ENCODE measurements at regions not wholly inside any gene's neighbourhood (a gene's known extent, or its start where the extent isn't known, plus 50 kb on each side); places are given as distances from the start of the nearest gene placed in this dataset.
"Not testable (repeated sequence)": the region's sequence is repeated elsewhere in the genome, so short reads cannot be mapped to it uniquely, and the experiment has no call there.

DNA sequence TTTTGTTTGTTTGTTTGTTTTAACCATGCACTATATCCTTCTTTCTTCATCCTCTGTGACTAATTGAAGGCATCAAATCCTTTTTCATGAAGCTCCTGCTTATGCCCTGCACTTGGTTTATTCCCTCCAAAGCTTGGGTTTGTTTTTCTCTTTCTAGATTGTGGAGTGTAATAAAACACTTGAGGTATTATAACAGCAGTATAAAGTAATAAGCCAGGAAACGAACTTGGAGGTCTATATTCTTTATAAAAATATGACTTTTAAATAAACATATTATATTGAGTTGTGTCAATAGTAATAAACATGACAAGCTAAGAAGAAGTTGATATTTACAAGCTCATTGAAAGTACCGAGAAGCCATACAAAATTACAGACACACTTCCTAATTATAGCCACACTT is 659.4 kb downstream of the RFPL4B start:
- no peak for DNase-seq (ENCODE audit: low read depth in 4 of 4, low spot score in 3 of 4)

DNA sequence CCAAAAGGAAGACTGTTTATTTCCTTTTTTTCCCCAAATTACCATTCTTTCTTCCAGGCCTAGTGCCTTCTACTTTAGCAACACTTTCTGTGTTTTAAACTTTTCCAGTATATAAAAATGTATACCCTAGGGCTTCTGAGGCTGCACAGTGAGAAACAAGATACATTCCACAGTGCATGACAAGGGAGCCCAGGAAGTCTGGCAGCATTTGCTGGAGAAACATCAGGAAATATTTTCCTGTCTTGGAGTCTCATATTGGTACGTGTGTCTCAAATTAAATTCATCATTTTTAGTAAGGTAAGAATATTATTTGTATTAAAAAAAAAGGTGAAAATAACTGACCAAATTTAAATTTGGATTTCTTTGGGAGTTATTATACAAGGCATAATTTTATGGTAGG is 662.6 kb downstream of the RFPL4B start:
- no peak for DNase-seq (ENCODE audit: low read depth in 4 of 4, low spot score in 3 of 4)

DNA sequence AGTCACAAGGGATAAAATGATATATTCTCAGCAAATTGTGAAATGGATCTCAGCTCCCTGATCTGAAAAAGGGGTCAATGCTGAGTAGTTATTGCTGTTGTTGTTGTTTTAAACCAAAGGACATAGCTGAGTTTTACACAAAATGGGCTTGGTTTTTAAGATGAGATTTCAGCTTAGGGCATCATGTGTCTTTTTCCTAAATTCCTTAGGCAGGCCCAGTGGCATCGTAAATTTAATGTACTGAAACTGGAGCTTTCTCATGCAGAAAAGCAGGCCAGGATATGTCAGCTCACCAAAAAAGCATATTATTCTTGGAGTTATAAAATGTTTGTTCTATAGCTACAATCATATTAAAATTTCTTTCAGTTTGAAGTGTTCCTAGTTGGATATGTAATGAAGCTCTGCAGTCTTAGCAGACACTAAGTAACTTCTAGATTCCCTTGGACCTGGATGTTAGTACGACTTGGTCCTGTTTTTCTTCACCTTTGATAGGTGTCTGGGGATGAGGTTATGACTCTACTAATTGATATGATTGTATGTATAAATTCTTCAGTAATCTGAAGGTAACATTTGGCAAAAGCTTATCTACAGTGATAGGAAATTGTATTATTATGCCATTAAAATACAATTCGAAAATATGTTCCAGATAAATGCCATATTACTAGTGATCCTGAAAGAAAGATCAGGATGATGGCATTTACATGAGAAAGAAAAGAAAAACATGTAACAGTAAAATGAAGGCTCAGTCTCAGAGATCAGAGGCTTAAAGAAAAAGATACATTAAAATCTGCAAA is 663.3 kb downstream of the RFPL4B start:
- DNase-seq (ENCODE audit: low read depth in 4 of 4, low spot score in 3 of 4), result no peak

DNA sequence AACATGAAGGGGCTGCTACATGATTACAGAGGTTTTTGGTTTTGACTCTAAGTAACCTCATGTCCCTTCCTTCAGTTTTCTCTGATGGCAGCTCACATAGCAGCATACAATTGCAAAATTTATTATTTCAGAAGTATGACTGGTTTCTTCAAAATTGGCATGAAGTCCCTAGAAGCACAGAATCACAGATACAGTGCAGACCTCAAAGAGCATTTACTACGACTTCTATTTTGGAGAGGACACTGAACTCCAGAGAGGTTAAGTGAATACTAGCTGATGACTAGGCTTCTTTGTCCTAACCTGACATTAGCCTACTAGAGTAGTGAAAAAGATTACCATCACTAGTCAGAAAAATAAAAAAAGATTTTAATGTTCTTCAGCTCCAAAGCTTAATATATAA is 664.3 kb downstream of the RFPL4B start:
- DNase-seq (ENCODE audit: low read depth in 4 of 4, low spot score in 3 of 4), result no peak

DNA sequence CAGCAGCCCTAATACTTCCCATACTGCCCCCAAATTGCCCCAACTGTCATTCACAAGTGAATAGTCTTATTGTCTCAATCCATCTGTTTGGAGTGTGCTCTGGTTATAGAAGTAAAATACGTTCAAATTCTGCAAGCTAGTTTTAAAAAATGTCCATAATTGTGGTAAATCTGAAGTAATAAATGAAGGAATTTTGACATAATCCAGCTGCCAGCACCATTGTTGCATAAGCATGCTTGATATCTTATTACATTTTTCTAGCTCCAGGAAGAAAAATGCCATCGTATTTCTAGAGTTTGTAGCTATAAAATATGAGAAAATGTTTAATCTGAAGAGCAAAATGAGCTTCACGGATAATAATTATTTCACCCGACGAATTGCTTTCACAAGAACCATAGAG is 664.7 kb downstream of the RFPL4B start:
- DNase-seq (ENCODE audit: low read depth in 4 of 4, low spot score in 3 of 4), result no peak

DNA sequence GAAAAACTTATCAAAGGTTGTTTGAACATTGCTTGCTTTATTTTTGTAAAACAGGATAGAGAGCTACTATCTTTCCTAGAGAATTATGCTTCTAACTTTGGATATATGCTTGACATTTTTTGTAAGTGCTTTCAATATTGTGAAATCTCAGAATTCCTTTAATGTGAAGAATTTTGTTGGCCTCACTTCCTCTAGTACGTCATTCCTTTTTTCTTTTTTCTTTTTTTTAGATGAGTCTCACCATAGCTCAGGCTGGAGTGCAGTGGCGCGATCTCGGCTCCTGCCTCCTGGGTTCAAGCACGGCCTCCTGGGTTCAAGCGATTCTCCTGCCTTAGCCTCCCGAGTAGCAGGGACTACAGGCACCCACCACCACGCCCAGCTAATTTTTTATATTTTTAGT is 668.1 kb downstream of the RFPL4B start:
- DNase-seq (ENCODE audit: low read depth in 4 of 4, low spot score in 3 of 4), result no peak

DNA sequence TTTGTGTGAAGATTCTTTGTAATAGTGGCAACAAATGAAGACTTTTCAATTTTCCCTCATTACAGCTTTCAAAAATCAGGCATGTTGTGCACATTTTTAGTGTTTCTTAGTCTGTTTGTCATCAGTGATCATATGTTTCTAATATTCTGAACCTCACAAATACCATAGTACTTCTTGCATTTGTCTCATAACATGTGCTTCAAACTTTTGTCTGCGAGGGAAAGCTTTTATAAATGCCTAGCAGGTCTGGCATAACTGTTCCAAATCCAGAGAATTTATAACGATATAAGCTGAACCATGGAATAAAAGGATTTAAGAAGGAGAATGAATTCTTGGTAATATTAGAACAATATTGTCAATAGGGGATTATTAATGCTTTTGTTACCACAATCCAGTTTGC is 670.2 kb downstream of the RFPL4B start:
- no peak for DNase-seq (ENCODE audit: low read depth in 4 of 4, low spot score in 3 of 4)

DNA sequence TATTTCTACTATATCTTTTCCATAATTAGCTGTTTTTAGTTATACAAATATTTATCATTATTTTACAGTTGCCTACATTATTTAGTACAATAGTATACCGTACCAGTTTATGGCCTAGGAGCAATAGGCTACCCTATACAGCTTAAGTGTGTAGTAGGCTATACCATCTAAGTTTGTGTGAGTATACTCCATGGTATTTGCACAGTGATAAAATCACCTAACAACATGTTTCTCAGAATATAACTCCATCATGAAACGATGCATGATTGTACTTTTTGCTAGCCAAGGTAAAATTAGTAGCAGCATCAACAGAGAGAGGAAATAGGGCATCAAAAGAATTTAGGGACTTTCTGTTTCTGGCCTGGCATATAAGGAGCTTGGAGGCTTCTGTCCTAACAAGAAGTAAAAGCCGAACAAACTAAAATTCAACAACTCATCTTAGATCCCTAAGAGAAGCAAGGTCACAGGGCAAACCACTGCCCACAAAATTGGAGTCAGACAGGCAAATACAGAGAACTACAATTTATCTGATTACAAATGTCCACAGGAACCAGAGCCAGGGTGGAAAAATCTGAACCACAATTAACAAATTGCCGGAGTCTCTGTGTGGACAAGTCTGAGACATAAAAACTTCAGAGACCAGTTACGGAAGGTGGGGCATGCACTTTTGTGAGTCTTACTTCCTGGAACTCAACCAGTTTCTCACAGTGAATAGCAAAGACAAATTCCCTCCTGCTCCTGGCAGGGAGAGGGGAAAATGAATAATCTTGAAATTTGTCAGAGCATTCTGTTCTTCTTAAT is 671.4 kb downstream of the RFPL4B start:
- DNase-seq (ENCODE audit: low read depth in 4 of 4, low spot score in 3 of 4), result no peak

DNA sequence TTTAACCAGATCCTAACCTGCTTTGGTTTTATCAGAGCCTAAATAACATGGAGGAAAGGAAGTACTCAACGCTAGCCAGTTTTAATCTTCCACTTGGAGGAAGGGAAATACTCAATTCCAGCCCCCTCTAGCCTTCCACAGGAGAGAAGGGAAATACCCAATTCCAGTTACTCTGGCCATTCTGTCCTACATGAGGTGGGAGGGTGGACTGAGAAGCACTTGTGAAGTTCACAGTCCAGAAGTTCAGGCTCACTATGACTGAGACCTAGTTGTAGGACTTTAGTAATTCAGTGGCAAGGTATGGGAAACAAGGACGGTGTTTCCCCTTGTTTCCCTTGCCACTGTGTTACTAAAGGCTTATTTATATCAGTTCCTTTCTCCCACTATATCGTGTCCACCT is 672.0 kb downstream of the RFPL4B start:
- no peak for DNase-seq (ENCODE audit: low read depth in 4 of 4, low spot score in 3 of 4)

DNA sequence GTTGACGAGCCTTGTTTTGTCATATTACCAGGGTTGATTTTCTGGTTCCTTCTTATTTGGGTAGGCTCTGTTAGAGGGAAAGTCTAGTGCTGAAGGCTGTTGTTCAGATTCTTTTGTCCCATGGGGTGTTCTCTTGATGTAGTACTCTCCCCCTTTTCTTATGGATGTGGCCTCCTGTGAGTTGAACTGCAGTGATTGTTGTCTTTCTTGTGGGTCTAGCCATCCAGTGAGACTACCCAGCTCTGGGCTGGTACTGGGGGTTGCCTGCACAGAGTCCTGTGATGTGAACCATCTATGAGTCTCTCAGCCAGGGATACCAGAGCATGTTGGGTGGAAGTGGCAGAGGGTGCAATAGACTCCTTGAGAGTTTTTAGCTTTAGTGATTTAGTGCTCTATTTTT is 680.6 kb downstream of the RFPL4B start:
- DNase-seq (ENCODE audit: low read depth in 4 of 4, low spot score in 3 of 4), result no peak

DNA sequence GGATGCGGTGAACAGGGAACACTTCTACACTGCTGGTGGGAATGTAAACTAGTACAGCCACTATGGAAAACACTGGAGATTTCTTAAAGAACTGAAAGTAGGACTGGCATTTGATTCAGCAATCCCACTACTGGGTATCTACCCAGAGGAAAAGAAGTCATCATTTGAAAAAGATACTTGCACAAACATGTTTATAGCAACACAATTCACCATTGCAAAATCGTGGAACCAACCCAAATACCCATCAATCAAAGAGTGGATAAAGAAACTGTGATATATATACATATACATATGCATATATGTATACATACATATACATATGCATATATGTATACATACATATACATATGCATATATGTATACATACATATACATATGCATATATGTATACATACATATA is 682.0 kb downstream of the RFPL4B start:
- DNase-seq (ENCODE audit: low read depth in 4 of 4, low spot score in 3 of 4), result not testable (repeated sequence)

DNA sequence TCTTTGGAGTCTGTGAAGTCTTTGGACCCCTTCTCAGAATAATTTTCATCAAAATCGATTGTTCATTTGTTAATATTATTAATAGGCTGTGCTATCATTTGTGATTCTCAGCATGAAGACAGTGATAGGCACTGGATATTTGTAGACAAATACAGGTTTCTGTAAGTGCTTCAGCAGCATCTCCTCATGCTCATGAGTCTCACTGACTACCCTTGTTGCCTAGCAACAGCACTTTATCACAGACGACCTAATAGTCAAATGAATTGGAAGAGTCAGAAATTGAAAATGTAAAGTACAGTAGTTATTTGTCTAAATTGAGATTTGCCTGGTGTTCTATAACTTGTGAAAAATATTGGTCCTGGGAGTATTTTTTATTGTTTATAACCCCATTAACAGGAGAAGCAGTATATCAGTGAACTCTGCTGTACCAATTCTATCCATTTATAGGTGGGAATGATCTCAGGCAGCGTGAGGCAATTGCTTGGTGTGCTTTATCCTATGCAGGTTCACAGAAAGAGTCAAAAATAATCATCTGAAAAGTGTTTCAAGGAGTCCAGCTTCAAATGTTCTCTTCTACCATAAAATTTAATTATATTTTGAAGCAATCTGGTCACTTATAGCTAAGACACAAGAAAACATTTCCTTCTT is 684.6 kb downstream of the RFPL4B start:
- no peak for DNase-seq (ENCODE audit: low read depth in 4 of 4, low spot score in 3 of 4)

DNA sequence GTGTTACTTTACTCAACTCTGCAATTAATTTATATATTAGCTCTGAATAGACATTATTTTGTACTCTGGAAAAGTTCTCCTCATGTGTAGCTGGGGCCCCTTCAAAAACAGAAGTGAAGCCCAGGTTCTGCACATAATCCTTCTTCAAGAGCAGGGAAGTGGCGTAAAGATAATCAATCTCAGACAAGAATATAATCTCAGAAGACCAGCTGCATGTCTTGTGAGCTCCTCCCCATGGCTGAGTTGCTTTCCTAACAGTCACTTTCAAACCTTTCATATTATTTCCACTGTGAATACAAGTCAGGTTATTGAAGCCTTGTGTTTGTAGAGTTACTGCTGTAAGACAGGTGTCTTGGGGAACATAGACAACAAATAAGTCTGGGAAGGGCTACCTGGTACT is 691.9 kb downstream of the RFPL4B start:
- DNase-seq (ENCODE audit: low read depth in 4 of 4, low spot score in 3 of 4), result no peak

DNA sequence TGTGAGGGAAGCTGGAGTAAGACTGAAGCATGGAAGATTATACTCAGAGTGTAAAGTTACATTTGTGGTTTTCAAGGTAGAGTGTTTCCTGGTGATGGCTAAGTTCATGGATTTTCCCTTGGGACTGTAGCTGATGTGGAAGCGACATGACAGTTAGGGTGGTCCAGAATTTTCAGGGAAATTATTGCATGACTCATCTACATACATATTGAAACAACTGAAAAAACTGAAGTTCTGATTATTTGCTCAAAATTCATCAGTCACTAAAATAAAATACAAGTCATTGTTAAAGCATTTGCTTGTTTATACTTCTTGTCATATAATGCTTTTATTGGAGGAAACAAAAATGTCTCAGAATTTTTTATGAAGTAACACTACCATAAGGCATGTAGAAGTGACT is 700.0 kb downstream of the RFPL4B start:
- DNase-seq (ENCODE audit: low read depth in 4 of 4, low spot score in 3 of 4), result no peak

DNA sequence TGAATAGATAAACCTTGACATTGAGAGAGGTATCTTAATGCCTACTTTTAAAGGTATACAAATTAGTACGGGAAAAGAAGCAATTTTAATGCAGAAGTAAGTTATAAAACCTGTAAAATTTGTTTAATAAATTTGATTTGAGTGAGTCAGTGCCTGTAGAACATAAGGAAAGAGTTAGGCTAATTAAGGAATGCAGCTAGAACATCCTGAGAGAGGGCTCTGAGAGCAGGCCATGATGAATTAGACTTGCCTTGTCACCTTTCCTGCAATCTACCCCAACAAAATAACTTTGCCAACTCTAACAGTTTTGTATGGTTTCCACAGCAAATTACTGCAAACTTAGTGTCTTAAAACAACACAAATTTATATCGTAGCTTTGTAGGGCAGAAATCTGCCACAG is 700.8 kb downstream of the RFPL4B start:
- DNase-seq (ENCODE audit: low read depth in 4 of 4, low spot score in 3 of 4), result no peak

DNA sequence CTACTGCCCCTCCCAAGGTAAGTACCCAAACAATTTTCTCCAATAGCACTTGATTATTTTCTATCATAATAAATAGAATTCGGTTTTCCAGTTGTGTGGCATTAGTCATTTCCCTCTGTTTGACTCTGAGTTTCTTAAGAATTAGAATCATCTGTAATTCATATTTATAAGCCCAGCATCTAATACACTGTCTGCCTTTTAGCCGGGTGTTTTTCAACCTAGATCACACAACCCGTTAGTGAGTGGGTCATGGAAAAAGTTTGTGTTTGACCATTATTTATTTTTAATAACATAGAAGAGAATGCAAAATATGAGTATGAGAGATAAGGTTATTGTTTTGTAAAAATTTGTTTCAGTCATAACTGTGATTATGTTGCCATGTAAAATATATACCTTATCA is 701.6 kb downstream of the RFPL4B start:
- no peak for DNase-seq (ENCODE audit: low read depth in 4 of 4, low spot score in 3 of 4)

DNA sequence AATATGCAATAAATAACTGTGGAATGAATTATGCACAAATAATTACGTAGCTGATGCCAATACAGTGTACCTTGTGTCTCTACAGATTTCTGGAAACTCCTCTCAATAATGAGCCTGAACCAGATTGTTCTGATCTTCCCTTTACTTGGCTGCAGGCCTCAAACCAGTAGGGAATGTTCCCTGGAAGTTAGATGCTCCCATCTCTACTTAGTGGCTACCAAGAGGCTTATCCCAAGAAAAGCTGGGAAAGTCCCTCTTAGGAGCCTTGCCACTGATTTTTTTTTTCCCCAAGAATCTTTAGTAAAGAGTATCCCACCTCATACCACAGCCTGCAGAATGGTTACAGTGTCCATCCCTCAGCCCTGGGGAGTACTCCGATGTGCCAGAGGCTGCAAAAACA is 702.1 kb downstream of the RFPL4B start:
- DNase-seq (ENCODE audit: low read depth in 4 of 4, low spot score in 3 of 4), result no peak

DNA sequence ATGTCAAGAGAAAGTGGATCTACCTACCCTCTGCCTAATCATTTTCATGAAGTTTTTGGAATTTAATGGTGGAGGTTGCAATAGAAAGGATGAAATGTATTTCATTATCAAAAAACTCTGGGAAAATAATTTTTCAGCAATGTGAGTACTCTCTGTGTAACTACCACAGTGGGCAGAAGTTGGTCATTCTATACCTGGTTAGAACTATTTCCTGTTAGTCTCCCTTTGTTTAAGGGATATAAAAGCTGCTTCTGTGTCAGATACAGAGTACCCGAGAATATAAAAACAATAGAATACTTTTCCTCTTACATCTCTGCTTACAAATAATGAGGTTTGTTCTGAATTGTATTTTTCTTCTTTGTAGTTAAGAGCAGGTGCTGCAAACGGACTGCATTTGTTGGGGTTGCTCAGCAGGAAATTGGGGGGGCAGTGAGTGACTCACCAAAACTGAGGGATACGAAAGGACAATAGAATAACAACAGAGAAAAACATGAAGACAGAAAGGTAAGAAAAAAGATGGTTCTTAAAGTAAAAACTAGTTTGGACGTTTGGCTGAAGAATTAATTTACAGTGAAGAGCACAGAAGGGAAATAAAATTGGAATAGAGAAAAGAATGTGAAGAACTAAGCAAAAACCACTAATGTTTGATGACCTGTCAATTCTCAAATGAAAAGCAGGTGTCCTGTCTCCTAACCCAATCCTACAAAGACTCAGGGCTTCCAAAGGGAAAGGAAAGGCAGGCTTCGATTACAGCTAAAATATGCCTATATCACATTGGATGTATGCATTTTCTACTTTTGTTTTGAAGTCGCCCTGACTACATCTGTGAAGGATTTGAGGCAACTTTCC is 703.1 kb downstream of the RFPL4B start:
- no peak for DNase-seq (ENCODE audit: low read depth in 4 of 4, low spot score in 3 of 4)

DNA sequence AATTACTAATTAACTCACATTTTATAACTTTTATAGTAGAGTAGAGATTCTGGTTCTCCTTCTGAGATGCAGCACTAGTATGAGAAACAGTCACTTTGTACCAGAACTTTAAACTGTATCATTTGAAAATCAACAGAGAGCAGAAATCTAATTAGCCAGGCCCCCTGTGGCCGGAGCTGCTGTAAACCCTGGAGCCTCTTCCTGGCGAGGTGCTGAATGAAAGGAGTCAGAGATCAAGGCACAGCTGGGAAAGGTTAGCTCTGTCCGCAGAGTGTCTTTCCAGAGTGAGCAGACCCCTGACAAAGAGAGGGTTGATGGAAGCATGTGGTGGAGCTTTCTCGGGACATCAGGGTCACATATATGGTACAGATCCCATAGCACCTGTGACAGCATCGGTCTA is 703.8 kb downstream of the RFPL4B start:
- no peak for DNase-seq (ENCODE audit: low read depth in 4 of 4, low spot score in 3 of 4)

DNA sequence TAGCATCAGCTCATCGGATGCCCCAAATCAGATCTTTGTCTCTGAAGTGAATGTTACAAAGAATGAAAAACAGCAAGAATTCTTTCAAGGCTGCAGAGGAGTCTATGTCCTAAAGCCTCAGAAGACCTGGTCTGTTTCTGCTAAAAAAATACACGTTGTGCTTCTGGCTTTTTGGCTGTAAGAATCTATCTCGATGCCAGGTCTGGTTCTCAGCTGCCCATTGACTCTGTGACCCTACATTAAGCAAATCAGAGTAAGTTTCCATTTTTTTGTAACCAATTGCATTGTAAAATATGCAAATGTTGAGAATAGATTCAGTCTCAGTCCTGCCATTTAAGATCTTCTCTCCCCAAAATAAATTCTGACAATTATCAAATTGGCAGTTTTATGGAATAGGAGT is 705.4 kb downstream of the RFPL4B start:
- no peak for DNase-seq (ENCODE audit: low read depth in 4 of 4, low spot score in 3 of 4)

DNA sequence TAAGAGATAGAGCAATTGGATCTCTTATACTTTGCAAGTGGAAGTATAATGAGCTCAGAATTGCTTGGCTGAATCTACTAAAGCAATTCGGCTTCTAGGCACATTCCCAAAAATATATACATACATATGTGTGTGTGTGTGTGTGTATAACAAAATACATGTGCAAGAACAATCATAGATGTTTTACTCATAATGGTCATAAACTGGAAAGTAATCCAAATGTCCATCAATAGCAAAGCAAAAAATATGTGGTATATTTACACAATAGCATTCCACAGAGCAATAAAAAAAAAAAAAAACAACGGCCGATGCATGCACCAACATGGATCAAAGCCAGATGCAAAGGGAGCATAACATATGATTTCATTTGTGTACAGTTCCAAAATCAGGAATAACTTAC is 707.9 kb downstream of the RFPL4B start:
- DNase-seq (ENCODE audit: low read depth in 4 of 4, low spot score in 3 of 4), result no peak

Data from right renal pelvis (tissue), 4 donors.